HL-60 (cell line): ENCODE measurements at regions not wholly inside any gene's neighbourhood (a gene's known extent, or its start where the extent isn't known, plus 50 kb on each side); places are given as distances from the start of the nearest gene placed in this dataset.

Experiments
- GABPA ChIP-seq: IDR thresholded peaks from 2 replicates; pipeline ENCODE4 v1.6.1; 2012; ENCODE audit warnings: low read depth
- POLR2AphosphoS5 ChIP-seq: IDR thresholded peaks from 2 replicates; pipeline ENCODE4 v1.6.1; 2012; ENCODE audit warnings: low read depth
- SPI1 ChIP-seq: IDR thresholded peaks from 2 replicates; pipeline ENCODE4 v1.6.1; 2012; ENCODE audit warnings: low read depth, mild to moderate bottlenecking, borderline replicate concordance
- TF ChIP-seq, protein P1 (sequence below): IDR thresholded peaks from one replicate; pipeline ENCODE4 v1.5.1; 2011; ENCODE audit warnings: low read length, control low read depth, inconsistent platforms; ENCODE audit not compliant: insufficient read depth
- TF ChIP-seq, protein P2 (sequence below): IDR thresholded peaks from 2 replicates; pipeline ENCODE4 v1.6.1; 2012; ENCODE audit warnings: low read depth; ENCODE audit not compliant: insufficient replicate concordance

DNA sequence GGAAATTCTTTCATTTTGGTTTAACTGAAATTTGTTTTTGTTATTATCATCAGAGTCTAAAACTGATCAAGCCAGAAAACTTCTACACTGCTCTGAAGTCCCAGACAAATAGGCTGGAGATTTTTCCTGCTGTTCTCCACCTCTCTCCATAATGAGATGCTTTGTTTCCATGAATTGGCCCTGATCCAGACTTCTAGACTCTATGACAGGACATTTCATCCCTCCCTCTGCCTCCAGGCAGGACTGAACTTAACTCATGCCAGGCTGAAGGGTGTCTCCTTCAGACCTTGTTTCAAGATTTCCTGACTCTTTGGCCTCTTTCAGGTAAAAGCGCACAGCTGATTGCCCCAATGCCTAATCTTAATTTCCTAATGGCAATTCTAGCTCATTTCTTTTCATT lies 69.1 kb upstream of the HOXC13 start:
- TF ChIP-seq, protein P1, sequence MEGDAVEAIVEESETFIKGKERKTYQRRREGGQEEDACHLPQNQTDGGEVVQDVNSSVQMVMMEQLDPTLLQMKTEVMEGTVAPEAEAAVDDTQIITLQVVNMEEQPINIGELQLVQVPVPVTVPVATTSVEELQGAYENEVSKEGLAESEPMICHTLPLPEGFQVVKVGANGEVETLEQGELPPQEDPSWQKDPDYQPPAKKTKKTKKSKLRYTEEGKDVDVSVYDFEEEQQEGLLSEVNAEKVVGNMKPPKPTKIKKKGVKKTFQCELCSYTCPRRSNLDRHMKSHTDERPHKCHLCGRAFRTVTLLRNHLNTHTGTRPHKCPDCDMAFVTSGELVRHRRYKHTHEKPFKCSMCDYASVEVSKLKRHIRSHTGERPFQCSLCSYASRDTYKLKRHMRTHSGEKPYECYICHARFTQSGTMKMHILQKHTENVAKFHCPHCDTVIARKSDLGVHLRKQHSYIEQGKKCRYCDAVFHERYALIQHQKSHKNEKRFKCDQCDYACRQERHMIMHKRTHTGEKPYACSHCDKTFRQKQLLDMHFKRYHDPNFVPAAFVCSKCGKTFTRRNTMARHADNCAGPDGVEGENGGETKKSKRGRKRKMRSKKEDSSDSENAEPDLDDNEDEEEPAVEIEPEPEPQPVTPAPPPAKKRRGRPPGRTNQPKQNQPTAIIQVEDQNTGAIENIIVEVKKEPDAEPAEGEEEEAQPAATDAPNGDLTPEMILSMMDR = no peak
- TF ChIP-seq GABPA = no peak
- TF ChIP-seq, protein P2, sequence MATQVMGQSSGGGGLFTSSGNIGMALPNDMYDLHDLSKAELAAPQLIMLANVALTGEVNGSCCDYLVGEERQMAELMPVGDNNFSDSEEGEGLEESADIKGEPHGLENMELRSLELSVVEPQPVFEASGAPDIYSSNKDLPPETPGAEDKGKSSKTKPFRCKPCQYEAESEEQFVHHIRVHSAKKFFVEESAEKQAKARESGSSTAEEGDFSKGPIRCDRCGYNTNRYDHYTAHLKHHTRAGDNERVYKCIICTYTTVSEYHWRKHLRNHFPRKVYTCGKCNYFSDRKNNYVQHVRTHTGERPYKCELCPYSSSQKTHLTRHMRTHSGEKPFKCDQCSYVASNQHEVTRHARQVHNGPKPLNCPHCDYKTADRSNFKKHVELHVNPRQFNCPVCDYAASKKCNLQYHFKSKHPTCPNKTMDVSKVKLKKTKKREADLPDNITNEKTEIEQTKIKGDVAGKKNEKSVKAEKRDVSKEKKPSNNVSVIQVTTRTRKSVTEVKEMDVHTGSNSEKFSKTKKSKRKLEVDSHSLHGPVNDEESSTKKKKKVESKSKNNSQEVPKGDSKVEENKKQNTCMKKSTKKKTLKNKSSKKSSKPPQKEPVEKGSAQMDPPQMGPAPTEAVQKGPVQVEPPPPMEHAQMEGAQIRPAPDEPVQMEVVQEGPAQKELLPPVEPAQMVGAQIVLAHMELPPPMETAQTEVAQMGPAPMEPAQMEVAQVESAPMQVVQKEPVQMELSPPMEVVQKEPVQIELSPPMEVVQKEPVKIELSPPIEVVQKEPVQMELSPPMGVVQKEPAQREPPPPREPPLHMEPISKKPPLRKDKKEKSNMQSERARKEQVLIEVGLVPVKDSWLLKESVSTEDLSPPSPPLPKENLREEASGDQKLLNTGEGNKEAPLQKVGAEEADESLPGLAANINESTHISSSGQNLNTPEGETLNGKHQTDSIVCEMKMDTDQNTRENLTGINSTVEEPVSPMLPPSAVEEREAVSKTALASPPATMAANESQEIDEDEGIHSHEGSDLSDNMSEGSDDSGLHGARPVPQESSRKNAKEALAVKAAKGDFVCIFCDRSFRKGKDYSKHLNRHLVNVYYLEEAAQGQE = no peak
- TF ChIP-seq POLR2AphosphoS5 = no peak
- no peak for TF ChIP-seq SPI1
